ENCODE measurements at regions not wholly inside any gene's neighbourhood (a gene's known extent, or its start where the extent isn't known, plus 50 kb on each side); places are given as distances from the start of the nearest gene placed in this dataset.
A peak's percentile ranks its signal among the peaks of the same experiment; 100 is the strongest.

DNA sequence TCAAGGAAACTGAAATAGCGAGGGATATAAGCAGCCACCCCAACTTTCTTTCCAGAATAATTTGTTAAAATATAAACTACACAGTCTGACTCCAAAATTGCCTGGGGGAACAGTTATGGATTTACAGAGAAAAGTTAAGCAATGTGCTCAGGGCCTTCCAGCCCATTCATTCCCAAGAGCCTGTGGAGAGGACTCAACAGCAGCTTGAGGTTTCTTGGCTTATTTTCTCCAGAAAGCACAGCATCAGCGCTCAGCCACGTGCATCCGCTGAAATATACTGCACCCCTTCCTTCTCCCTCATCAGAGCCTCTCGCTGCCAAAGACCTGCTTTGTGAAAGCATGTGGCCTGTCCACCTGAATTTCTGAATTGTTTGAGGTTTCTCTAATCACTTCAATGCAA is 375.2 kb upstream of the VWC2 start:
- Histone ChIP-seq H4K20me1 (ENCODE audit: insufficient read depth, low read length) (no peaks in the 10 kb centered on the region), H3K79me2 (ENCODE audit: insufficient read depth, low read length) (no peaks in the 10 kb centered on the region), H3K4me3 (ENCODE audit: low read depth, low read length, poor library complexity, severe bottlenecking) (no peak overlapping the region), H3K27ac (ENCODE audit: low read depth, low read length, poor library complexity, severe bottlenecking) (peak overlapping the region; percentile 50), H3K4me2 (ENCODE audit: low read length) (no peak overlapping the region), H3K27me3 (ENCODE audit: insufficient read depth, low read length) (no peaks in the 10 kb centered on the region), H3K4me1 (ENCODE audit: insufficient read depth, low read length, severe bottlenecking) (peaks cover 29% of the 10 kb centered on the region), H3K9me3 (ENCODE audit: low read length) (no peaks in the 10 kb centered on the region), H2AFZ (ENCODE audit: low read length) (no peak overlapping the region), H3K9ac (ENCODE audit: low read length) (peak overlapping the region; percentile 9; the same call in 1 of the 2 replicates), H3K9me2 (ENCODE audit: low read depth, low read length) (no peaks in the 10 kb centered on the region), H3F3A (ENCODE audit: insufficient read depth, low read length) (no peaks in the 10 kb centered on the region), H3K36me3 (ENCODE audit: insufficient read depth, low read length) (no peaks in the 10 kb centered on the region)
- no peak for TF ChIP-seq EZH2 (IDR thresholded peaks at IDR 0.05; ENCODE audit: borderline replicate concordance, low read length)
- TF ChIP-seq, protein P1, sequence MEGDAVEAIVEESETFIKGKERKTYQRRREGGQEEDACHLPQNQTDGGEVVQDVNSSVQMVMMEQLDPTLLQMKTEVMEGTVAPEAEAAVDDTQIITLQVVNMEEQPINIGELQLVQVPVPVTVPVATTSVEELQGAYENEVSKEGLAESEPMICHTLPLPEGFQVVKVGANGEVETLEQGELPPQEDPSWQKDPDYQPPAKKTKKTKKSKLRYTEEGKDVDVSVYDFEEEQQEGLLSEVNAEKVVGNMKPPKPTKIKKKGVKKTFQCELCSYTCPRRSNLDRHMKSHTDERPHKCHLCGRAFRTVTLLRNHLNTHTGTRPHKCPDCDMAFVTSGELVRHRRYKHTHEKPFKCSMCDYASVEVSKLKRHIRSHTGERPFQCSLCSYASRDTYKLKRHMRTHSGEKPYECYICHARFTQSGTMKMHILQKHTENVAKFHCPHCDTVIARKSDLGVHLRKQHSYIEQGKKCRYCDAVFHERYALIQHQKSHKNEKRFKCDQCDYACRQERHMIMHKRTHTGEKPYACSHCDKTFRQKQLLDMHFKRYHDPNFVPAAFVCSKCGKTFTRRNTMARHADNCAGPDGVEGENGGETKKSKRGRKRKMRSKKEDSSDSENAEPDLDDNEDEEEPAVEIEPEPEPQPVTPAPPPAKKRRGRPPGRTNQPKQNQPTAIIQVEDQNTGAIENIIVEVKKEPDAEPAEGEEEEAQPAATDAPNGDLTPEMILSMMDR (IDR thresholded peaks at IDR 0.05; ENCODE audit: low read length): no peak

DNA sequence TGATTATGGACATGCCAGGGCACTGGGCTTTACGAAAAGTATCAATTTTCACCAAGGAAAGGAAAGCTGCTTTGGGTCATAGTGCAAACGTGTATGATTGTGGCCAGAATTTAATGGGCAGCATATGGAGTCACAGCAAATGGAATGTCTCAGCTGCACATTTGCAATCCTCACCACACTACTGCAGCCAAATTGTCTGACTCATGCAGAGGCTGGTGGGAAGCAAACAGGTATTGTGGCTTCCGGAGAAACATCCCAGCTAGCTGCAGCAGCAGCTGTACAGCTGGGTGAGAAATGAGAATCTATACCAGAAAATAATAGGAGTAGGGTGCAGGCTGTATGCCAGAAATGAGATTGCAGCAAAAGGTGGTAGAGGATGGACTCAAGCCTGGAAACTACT is 374.7 kb upstream of the VWC2 start:
- no peaks in the 10 kb centered on the region for H3F3A ChIP-seq (ENCODE audit: insufficient read depth, low read length)
- H3K4me1 ChIP-seq (ENCODE audit: insufficient read depth, low read length, severe bottlenecking): peaks cover 29% of the 10 kb centered on the region
- H3K79me2 ChIP-seq (ENCODE audit: insufficient read depth, low read length): no peaks in the 10 kb centered on the region
- no peaks in the 10 kb centered on the region for H3K9me3 ChIP-seq (ENCODE audit: low read length)
- no peak for TF ChIP-seq EZH2 (IDR thresholded peaks at IDR 0.05; ENCODE audit: borderline replicate concordance, low read length)
- TF ChIP-seq, protein P1 (IDR thresholded peaks at IDR 0.05; ENCODE audit: low read length): no peak
- H3K36me3 ChIP-seq (ENCODE audit: insufficient read depth, low read length): no peaks in the 10 kb centered on the region
- no peaks in the 10 kb centered on the region for H3K27me3 ChIP-seq (ENCODE audit: insufficient read depth, low read length)
- peak overlapping the region; percentile 50 for H3K27ac ChIP-seq (ENCODE audit: low read depth, low read length, poor library complexity, severe bottlenecking)
- H3K9me2 ChIP-seq (ENCODE audit: low read depth, low read length): no peaks in the 10 kb centered on the region
- H3K4me2 ChIP-seq (ENCODE audit: low read length): no peak overlapping the region
- no peak overlapping the region for H2AFZ ChIP-seq (ENCODE audit: low read length)
- H3K4me3 ChIP-seq (ENCODE audit: low read depth, low read length, poor library complexity, severe bottlenecking): no peak overlapping the region
- no peaks in the 10 kb centered on the region for H4K20me1 ChIP-seq (ENCODE audit: insufficient read depth, low read length)
- H3K9ac ChIP-seq (ENCODE audit: low read length): no peak overlapping the region

DNA sequence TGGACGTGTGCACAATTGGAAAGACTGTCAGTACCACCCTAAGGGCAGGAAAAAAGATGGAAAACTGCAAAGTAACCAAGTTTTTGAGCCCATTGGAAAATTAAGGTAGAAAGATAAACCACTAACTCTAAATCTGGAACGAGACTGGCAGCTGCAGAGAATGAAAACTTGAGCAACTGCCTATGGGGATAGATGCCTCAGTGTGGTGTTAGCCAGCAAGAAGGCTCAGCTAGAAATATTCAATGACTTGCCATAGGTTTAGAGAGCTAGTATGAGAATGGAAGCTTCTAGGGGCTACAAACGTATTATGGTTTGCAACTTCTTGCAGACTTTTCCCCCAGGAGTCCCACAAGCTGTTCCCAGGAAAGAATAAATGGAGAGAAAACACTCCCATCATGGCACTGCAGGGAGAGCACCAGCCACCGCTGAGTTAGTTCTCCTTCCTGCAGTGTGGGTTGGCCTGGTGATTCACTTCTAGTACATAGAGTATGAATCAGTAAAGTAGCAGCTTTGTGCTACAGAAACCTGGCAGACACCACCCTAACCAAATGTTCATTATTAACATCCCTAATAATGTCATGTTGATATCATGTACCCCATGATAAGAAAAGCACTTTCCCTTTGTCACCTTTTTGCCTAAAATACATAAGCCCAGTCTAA is 372.4 kb upstream of the VWC2 start:
- Histone ChIP-seq H3K27ac (ENCODE audit: low read depth, low read length, poor library complexity, severe bottlenecking) (no peak overlapping the region), H3K4me1 (ENCODE audit: insufficient read depth, low read length, severe bottlenecking) (peaks cover 28% of the 10 kb centered on the region), H3K4me2 (ENCODE audit: low read length) (no peak overlapping the region)

More for the DNA sequence above, 372.4 kb upstream of the VWC2 start:
- Histone ChIP-seq H3K27me3 (ENCODE audit: insufficient read depth, low read length) (no peaks in the 10 kb centered on the region), H4K20me1 (ENCODE audit: insufficient read depth, low read length) (no peaks in the 10 kb centered on the region), H3K36me3 (ENCODE audit: insufficient read depth, low read length) (no peaks in the 10 kb centered on the region), H3K9me2 (ENCODE audit: low read depth, low read length) (no peaks in the 10 kb centered on the region), H3K79me2 (ENCODE audit: insufficient read depth, low read length) (no peaks in the 10 kb centered on the region), H3K9ac (ENCODE audit: low read length) (no peak overlapping the region), H2AFZ (ENCODE audit: low read length) (no peak overlapping the region), H3K4me3 (ENCODE audit: low read depth, low read length, poor library complexity, severe bottlenecking) (no peak overlapping the region), H3K9me3 (ENCODE audit: low read length) (no peaks in the 10 kb centered on the region), H3F3A (ENCODE audit: insufficient read depth, low read length) (no peaks in the 10 kb centered on the region)
- TF ChIP-seq, protein P1 (IDR thresholded peaks at IDR 0.05; ENCODE audit: low read length): no peak
- TF ChIP-seq EZH2 (IDR thresholded peaks at IDR 0.05; ENCODE audit: borderline replicate concordance, low read length): no peak

Measured in OCI-LY1 (cell line).